ENCODE measurements at regions not wholly inside any gene's neighbourhood (a gene's known extent, or its start where the extent isn't known, plus 50 kb on each side); places are given as distances from the start of the nearest gene placed in this dataset.

DNA sequence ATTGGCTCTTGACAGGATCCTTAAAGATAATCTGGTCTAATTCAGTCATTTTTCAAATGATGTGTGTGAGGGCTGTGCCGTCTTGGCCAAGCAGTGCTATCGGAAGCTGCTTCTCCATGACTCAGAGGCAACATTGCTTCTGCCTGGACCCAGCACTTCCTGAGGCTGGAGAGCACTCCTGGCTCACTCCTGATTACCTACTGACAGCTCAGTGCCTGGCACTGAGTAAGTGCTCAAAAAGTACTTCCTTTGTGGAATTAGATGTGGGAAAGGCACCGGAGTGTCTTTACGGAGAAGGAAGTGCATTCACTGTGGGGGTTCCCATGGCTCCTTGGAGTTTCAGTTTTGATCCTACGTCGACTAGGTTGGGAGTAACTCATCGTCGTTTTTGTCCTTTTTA lies 86.9 kb upstream of the UBE3A start:
- DNase-seq = no peak
- Histone ChIP-seq H2AFZ (ENCODE audit: low read length) (no peak overlapping the region), H3K4me2 (ENCODE audit: insufficient read depth, insufficient read length, low read length) (no peak overlapping the region), H3K4me1 (ENCODE audit: insufficient read depth, low read length) (peaks cover 5% of the 10 kb centered on the region; the same call in 1 of the 2 replicates), H3K56ac (ENCODE audit: insufficient read length, low read depth, low read length) (no peak overlapping the region), H3K79me2 (ENCODE audit: insufficient read depth, low read length) (no peaks in the 10 kb centered on the region), H3K18ac (ENCODE audit: insufficient read length, low read depth, low read length) (no peak overlapping the region), H3K4ac (ENCODE audit: low read depth, low read length) (no peak overlapping the region), H3K14ac (ENCODE audit: insufficient read depth, low read length) (no peak overlapping the region), H4K8ac (replicated peaks; ENCODE audit: insufficient read length, low read depth, low read length) (no peak overlapping the region), H4K91ac (ENCODE audit: insufficient read length, low read depth, low read length) (no peak overlapping the region), H3K79me1 (ENCODE audit: insufficient read depth, low read depth, low read length, poor library complexity, severe bottlenecking) (no peaks in the 10 kb centered on the region), H2AK5ac (ENCODE audit: insufficient read length, low read length) (no peak overlapping the region), H2BK15ac (ENCODE audit: low read depth, low read length) (no peak overlapping the region), H3K27ac (ENCODE audit: insufficient read length, low read depth, low read length) (no peak overlapping the region), H2BK20ac (ENCODE audit: low read depth, low read length, poor library complexity, severe bottlenecking) (no peak overlapping the region), H2BK120ac (ENCODE audit: low read depth, low read length, poor library complexity, severe bottlenecking) (no peak overlapping the region), H3T11ph (ENCODE audit: low read length) (no peak overlapping the region), H2BK12ac (ENCODE audit: insufficient read length, low read depth, low read length) (no peak overlapping the region), H3K23me2 (ENCODE audit: insufficient read length, low read depth, low read length, poor library complexity, severe bottlenecking) (no peaks in the 10 kb centered on the region), H3K27me3 (ENCODE audit: insufficient read depth, low read length) (no peaks in the 10 kb centered on the region), H2BK5ac (ENCODE audit: insufficient read length, low read length) (no peak overlapping the region), H4K5ac (ENCODE audit: insufficient read length, low read depth, low read length) (no peak overlapping the region), H3K23ac (ENCODE audit: insufficient read length, low read depth, low read length) (no peak overlapping the region), H3K9me3 (ENCODE audit: control insufficient read depth, low read depth, low read length) (no peaks in the 10 kb centered on the region), H3K9ac (ENCODE audit: extremely low read depth, insufficient read length, low read length) (no peak overlapping the region), H4K20me1 (ENCODE audit: control insufficient read depth, insufficient read depth, insufficient read length) (no peaks in the 10 kb centered on the region)
- WGBS (ENCODE audit: extremely low coverage, insufficient read length, low lambda C conversion rate) = no CpG with 5 or more reads among the region's 8 CpGs
- Mint-ChIP-seq H3K36me3 (ENCODE audit: insufficient read depth in 1 of 3, low read depth in 3 of 3) (peaks cover 8 to 25% (median 10%) of the 10 kb centered on the region in 3 experiments), H3K27ac (no peak overlapping the region), H3K4me3 (no peak overlapping the region), H3K9me3 (peaks cover 13 to 27% of the 10 kb centered on the region in 2 experiments), H3K27me3 (ENCODE audit: low read depth) (no peaks in the 10 kb centered on the region), H3K4me1 (peaks cover 2 to 20% of the 10 kb centered on the region in 2 experiments; a peak in 3 of 4 replicates)
- TF ChIP-seq, protein P1, sequence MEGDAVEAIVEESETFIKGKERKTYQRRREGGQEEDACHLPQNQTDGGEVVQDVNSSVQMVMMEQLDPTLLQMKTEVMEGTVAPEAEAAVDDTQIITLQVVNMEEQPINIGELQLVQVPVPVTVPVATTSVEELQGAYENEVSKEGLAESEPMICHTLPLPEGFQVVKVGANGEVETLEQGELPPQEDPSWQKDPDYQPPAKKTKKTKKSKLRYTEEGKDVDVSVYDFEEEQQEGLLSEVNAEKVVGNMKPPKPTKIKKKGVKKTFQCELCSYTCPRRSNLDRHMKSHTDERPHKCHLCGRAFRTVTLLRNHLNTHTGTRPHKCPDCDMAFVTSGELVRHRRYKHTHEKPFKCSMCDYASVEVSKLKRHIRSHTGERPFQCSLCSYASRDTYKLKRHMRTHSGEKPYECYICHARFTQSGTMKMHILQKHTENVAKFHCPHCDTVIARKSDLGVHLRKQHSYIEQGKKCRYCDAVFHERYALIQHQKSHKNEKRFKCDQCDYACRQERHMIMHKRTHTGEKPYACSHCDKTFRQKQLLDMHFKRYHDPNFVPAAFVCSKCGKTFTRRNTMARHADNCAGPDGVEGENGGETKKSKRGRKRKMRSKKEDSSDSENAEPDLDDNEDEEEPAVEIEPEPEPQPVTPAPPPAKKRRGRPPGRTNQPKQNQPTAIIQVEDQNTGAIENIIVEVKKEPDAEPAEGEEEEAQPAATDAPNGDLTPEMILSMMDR (conservative IDR thresholded peaks at IDR 0.05) = no peak
